GM18499 (cell line): ENCODE measurements at regions not wholly inside any gene's neighbourhood (a gene's known extent, or its start where the extent isn't known, plus 50 kb on each side); places are given as distances from the start of the nearest gene placed in this dataset.
"Not testable (repeated sequence)": the region's sequence is repeated elsewhere in the genome, so short reads cannot be mapped to it uniquely, and the experiment has no call there.

Source experiments
- ATAC-seq: cut with Tn5 transposase; IDR thresholded peaks from one replicate; pipeline ENCODE4 v1.9.1; 2021; ENCODE audit warnings: moderate number of reproducible peaks; ENCODE audit not compliant: insufficient read depth, unreplicated experiment

- no peak for ATAC-seq
Observed at GRCh38 chr13:50129081-50129705, 113.9 kb downstream of the KCNRG start.

- ATAC-seq, result no peak
Observed at GRCh38 chr13:50129706-50130122, 114.5 kb downstream of the KCNRG start.

DNA sequence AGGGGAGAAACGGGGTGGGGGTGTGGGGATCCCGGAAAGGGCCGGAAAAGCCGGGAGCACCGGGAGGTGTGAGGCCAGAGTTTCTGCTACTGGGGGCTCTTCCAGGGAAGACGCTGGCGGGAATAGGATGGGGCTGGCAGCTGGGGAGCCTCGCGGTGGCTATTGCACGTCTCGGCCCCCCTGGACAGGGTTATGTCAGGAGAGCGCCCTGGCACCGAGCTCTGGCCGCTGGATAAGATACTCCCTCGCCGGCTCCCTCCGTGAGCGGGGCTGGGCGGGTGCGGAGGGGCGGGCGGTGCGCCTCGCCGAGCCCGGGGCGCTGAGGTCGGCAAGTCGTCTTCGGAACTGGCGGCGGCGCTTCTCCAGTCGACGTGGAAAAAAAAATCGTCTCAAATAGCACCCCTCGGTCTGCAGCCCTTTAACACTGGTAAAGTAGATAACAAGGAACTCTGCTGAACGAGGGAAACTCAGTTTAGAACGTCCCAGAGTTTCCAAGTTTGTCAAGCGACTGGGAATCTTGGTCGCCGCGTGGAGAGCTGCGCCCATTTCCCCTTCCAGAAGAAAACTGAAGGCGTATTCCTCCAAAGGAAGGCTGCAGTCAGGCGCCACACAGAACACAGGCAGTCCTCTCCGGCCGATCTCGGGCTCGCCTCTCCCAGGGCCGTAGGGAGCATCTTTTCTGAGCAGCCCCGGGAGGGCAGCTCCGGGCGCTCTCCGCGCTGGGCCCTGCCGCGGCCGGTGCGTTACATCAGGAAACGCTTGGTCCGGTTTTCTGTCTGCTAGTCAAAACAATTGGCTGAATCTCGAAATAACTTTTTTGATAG is 115.1 kb downstream of the KCNRG start:
- no peak for ATAC-seq

DNA sequence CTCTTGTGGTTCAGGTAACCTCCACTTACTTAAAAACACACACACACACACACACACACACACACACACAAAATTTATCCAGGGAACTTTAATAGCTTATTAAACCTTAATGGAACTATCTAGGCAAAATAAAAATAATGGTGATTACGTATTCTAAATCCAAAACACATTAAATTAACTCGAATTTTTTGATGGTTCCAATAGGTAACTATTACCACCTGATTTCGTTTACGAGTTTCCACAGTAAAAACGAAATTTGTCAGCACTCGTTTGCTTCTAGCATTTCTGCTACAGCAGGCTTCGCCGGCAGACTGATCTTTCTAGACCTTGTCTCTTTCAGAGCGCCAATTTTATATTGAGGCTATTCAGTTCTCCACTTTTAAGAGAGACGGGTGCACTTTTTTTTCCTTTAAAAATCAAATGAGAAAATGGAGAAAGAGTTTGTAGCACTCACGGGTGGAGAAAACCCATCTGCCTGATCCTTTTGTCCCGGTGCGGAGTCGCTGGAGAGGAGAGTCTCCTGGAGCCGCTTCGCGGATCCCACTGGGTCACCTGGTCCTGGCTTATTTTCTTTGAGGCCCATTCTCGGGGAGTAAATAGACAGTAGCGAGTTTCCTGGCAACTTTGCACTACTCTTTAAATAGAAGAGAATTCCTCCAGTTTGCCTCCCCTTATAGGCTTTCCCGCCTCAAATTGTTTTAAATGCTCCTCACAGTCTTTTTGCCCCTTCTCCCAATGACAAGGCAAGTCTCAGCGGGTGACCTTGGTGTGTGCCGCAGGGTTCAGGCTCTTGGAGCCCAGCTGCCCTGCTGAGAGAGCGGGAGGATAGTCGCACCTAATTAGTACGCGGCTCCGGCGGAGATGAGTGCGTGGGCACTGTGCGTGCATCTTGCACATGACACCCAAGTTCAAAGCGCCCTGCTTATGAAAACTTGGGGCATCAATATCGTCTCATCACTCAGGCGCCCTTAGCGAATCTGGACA is 117.0 kb downstream of the KCNRG start:
- no peak for ATAC-seq

DNA sequence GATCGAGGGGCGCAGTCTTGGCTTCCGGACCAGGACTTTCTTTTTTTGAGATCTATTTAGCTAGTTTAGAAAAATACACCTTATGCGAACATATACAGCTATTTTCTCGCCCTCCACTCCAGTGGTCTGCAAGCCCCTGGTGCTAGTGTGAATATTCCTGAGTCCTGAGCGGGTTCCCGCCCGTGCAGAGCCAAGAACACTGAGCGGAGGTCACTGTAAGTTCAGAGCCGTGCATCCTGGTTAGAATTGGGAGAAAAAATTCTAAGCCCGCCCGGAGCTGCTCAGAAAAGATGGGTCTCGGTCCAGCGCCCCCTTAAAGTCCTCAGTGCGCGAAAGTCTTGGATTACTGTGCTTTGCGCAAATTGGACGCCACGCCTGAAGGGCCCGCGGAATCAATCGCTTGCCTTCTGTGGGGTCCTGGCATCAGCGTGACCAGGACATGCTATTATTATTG is 117.7 kb downstream of the KCNRG start:
- ATAC-seq, result no peak

GRCh38 chr13:50133358-50133953 is 118.2 kb downstream of the KCNRG start:
- ATAC-seq, result no peak

DNA sequence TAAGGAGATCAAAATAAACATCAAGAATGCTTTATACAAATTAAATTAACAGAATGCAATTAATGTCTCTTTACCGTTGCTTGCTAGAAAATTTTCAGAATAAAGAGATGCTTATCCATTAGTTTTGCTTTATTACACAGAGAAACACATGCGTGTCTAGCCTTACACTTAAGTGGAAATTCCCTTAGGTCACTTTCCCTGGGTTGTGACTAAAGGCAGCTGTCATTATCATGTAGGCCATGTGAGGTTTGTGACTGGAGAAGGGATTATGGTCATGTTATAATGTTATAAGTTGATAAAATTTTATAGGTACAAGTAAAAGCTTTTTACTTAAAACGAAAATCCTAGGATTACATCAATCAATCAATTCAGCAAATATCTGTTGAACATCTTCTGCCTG is 121.0 kb downstream of the KCNRG start:
- no peak for ATAC-seq

GRCh38 chr13:50136678-50137077 is 121.4 kb downstream of the KCNRG start:
- no peak for ATAC-seq

- ATAC-seq, result not testable (repeated sequence)
Observed at GRCh38 chr13:50139435-50139934, 124.2 kb downstream of the KCNRG start.

- ATAC-seq, result no peak
Observed at GRCh38 chr13:50140153-50140552, 124.9 kb downstream of the KCNRG start.

- ATAC-seq, result no peak
Observed at GRCh38 chr13:50140581-50141374, 125.5 kb downstream of the KCNRG start.

DNA sequence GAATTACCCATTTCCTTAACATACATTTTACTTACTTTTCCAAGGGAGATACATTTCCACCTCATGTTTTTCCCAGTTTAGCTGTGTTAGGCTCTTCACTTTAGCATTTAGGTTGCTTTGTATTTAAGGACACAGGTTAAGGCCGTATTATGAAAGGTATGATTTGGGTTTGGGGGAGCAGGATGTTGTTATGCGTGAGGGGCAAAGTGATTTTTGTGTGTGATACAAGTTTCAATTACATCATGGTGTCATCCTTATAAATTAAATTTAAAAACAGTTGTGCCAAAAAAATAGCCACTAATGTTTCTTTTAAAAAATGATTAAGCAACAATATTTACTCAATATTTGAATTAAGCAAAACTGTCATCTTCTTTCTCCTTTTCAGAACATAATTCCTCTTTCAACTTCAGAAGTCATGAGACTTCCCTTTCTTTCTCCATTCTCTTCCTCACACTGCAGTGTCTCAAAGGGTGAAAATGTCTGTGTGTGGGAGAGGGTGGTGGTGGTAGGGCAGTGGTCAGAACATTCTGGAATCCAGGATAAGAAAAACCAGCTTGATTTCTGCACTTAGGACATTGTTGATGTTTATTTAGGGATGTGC is 126.2 kb downstream of the KCNRG start:
- no peak for ATAC-seq

- ATAC-seq, result no peak
Observed at GRCh38 chr13:50144246-50145160, 129.3 kb downstream of the KCNRG start.

GRCh38 chr13:50149214-50149613 is 134.0 kb downstream of the KCNRG start:
- ATAC-seq, result no peak

DNA sequence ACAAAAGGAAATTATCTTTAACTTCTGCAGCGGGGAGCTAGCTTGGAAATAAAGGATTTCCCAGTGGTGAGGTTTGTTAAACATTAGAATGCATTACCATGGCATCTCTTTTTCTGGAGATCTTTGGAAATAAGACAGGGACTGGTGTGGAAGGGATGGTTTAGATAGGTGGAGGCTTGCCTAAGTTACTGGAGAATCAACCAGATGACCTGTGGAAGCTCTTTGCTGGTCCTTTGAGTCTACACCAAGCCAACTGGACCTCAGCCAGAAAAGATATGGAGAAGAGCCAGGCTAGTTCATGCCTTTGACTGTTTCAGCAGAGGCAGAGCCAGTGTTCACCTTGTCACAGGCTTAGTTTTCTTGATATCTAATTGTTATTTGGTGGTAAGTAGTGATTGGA is 134.7 kb downstream of the KCNRG start:
- no peak for ATAC-seq

DNA sequence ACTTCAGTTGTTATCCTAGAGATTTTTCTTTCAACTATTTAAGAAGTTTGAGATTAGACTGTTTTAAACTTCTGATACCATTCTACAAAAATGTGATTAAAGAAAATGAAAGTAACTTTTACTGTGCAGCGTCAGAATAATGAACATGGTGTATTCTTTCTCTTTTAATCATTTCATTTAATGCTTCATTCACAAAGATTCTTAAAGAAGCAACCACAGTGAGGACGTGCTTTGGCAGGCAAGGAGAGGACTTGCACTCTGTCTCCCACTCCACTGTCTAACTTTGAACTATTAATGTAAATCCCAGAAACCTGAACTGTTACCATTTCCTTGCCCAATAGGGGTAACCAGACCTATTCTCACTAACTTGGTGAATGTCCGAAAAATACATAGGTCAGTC is 137.0 kb downstream of the KCNRG start:
- no peak for ATAC-seq

DNA sequence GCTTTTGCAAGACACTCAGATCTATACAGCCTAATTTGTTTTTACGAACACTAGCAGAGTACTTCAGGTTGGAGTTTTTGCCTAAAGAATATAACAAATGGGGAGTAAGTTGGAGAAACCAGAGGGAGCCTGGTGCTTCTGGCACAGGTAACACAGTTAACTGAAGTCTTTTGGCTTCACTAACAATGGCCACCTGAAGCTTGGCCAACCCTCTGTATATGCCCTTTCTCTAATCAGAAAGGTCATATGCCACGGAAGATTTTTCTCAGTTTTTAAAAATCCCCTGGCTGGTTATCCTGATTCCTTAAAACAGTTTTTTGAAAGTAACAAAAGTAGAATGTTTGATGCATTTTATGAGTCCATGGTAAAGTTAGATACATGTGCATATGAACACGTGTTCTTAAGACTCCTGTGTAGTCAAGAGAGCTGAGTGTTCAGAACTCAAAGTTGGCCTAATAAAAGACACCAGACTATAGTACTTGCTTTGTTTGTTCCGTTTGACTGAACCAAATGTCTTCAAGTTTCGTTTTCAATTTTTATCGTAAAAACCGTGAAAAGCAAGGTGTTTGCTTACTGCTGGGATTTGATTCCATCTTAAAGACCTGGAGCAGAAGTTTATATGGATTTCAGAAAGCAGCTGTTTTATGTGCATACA is 137.5 kb downstream of the KCNRG start:
- ATAC-seq, result no peak
